ENCODE measurements at regions not wholly inside any gene's neighbourhood (a gene's known extent, or its start where the extent isn't known, plus 50 kb on each side); places are given as distances from the start of the nearest gene placed in this dataset.

DNA sequence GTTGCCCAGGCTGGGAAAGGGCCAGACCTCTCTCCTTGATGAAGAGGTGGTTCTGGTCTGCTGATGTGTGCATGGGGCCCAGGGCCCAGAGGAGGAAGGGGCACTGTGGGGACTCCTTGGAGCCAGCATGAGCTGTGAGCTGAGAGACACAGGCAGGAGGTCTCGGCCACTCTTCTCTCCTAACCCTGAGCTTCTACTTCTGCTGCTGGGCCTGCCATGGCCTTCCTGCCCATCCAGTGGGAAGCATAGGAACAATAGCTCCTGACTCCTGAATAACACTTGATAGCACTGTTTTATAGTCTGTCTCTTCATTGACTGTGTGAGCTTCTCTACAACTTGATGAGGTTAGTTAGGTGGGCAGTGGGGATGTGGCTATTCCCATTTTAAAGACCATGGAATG is 181.1 kb downstream of the UTP18 start:
- TF ChIP-seq, protein P1, sequence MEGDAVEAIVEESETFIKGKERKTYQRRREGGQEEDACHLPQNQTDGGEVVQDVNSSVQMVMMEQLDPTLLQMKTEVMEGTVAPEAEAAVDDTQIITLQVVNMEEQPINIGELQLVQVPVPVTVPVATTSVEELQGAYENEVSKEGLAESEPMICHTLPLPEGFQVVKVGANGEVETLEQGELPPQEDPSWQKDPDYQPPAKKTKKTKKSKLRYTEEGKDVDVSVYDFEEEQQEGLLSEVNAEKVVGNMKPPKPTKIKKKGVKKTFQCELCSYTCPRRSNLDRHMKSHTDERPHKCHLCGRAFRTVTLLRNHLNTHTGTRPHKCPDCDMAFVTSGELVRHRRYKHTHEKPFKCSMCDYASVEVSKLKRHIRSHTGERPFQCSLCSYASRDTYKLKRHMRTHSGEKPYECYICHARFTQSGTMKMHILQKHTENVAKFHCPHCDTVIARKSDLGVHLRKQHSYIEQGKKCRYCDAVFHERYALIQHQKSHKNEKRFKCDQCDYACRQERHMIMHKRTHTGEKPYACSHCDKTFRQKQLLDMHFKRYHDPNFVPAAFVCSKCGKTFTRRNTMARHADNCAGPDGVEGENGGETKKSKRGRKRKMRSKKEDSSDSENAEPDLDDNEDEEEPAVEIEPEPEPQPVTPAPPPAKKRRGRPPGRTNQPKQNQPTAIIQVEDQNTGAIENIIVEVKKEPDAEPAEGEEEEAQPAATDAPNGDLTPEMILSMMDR (IDR thresholded peaks at IDR 0.05; ENCODE audit: control insufficient read depth, extremely low read depth, insufficient read depth) = no peak
- H3K4me3 ChIP-seq (ENCODE audit: low read depth, low read length) = no peak overlapping the region
- DNase-seq (ENCODE audit: low read depth) = no peak

DNA sequence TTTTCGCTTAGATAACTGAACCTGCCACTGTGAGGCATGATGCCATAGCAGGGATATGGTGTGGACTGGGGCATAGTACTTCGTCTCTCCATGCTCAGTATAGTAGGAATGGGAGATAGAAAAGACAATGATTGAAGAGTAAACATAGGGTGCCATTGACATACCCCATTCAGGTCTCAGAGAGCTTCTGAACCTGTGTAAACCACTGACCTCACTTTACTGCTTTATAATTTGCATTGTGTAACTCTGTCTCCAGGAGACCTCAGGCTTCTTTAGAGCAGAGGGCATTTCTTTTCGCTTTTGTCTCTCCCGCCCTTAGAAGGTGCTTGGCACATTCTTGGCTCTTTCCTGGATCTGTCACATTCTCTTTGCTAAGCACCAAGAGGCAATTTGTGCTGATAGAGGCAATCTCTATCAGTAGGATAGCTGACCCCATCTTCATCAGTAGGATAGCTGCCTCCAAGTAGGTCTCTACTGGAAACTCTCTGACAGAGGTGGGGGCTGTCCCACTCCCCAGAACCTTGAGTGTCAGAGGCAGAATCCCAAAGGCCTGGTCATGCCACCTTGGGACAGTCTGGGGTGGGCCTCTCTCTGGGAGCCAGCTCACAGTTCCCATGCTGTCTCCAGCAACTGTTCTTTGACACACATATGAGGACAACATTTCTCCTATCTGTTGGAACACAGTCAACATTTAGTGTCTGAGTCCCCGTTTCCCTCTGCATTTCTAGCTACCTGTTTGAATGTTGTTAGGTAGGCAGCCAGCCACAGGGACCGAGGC is 181.9 kb downstream of the UTP18 start:
- no peak overlapping the region for H3K4me3 ChIP-seq (ENCODE audit: low read depth, low read length)
- TF ChIP-seq, protein P1 (IDR thresholded peaks at IDR 0.05; ENCODE audit: control insufficient read depth, extremely low read depth, insufficient read depth) = no peak
- DNase-seq (ENCODE audit: low read depth) = no peak

DNA sequence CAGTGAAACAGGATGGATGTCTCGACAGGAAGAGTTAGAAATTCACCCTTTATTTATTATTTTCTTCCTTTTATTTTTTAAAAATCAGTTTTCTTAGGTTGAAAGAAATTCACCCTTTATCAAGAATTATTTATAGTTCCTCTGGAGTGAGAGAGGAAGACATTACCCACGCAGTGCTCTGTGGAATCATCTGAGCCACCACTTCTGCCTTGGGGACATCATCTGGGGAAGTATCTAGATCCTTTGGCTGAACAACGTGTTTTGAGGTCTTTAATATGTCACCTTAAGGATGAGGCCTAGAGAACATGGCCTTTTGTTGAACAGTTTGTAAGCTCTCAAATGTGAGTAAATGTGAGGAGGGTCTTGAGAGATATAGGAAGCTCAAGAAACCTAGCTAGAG is 183.3 kb downstream of the UTP18 start:
- no peak for DNase-seq (ENCODE audit: low read depth)
- TF ChIP-seq, protein P1 (IDR thresholded peaks at IDR 0.05; ENCODE audit: control insufficient read depth, extremely low read depth, insufficient read depth) = no peak

DNA sequence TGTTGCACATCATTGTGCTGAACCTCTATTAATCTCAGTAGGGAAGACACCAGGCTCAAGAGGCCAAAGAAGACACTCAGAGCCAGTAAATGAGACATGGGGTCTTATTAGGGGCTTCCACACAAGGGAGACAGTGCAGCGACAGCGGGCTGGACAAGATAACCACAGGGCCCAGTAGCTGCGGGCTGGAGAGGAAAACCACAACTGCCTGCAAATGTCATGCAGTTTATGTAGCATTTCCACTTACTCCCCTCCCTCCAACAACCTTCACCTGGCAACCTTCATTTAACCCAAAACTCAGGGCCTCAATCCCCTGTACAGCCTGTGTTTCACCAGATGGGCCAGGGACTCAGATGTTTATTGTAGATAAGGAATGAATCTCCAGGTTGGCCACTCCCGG is 185.6 kb downstream of the UTP18 start:
- DNase-seq (ENCODE audit: low read depth) = no peak
- H3K4me3 ChIP-seq (ENCODE audit: low read depth, low read length) = no peak overlapping the region
- TF ChIP-seq, protein P1 (IDR thresholded peaks at IDR 0.05; ENCODE audit: control insufficient read depth, extremely low read depth, insufficient read depth) = no peak

More for the DNA sequence above, 183.3 kb downstream of the UTP18 start:
- no peak overlapping the region for H3K4me3 ChIP-seq (ENCODE audit: low read depth, low read length)

DNA sequence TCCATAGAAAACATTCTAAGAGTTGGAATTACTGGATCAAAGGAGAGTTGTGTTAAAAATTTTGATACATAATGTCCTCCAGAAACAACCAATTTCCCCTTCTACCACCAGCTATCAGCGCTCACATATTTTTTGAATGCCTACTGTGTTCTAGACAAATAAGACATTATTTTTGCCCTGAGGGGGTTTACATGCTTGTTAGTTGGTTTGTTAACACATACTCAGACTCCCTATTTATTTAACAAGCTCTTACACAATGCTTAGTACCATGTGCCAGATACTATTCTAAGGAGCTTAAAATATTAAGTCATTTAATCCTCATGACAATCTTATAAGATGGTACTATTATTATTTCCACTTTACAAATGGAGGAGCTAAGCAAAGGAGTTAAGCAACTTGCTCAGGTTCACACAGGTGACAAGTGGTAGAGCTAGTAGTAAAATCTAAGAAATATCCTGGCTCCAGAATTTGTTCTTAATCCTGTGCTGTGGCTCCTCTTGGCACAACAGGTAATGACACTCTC is 194.2 kb downstream of the UTP18 start:
- TF ChIP-seq, protein P1 (IDR thresholded peaks at IDR 0.05; ENCODE audit: control insufficient read depth, extremely low read depth, insufficient read depth) = no peak
- no peak for DNase-seq (ENCODE audit: low read depth)
- H3K4me3 ChIP-seq (ENCODE audit: low read depth, low read length) = no peak overlapping the region

DNA sequence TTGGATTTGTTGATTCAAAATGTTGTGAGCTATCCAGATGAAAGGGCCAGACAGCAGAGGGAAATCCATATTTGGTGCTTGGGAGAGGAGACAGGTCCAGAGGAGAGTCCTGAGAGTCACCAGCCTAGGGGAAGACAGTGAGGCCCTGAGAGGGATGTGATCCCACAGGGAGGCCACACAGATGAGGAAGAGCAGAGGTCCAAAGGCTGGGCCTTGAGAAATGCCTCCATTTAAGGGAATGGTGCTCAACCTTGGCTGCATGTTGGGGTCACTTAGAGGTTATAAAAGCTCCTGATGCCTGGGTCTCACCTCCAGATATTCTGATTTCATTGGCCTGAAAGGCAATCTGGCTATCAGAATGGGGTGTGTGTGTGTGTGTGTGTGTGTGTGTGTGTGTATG is 194.9 kb downstream of the UTP18 start:
- TF ChIP-seq, protein P1 (IDR thresholded peaks at IDR 0.05; ENCODE audit: control insufficient read depth, extremely low read depth, insufficient read depth) = no peak
- H3K4me3 ChIP-seq (ENCODE audit: low read depth, low read length) = no peak overlapping the region
- DNase-seq (ENCODE audit: low read depth) = no peak

DNA sequence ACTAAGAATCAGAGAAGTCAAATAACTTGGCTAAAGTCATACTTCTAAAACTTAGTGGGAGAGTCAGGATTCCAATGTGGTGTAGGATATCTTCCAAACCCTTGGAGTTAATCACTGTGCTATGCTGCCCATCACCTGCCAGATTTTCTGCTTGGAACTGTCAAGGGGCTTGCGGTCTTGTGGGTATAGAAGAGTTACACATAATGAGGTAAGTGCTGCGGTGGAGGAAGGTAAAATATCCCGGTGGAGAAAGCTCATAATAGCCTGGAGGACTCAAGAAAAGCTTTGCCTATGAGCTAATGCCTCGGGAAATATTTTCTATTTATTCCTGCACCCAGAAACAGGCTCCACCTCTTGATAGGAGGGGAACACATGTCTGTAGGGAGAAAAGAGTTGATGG is 195.6 kb downstream of the UTP18 start:
- TF ChIP-seq, protein P1 (IDR thresholded peaks at IDR 0.05; ENCODE audit: control insufficient read depth, extremely low read depth, insufficient read depth) = no peak
- H3K4me3 ChIP-seq (ENCODE audit: low read depth, low read length) = no peak overlapping the region
- DNase-seq (ENCODE audit: low read depth) = no peak
